MCF 10A (cell line): ENCODE measurements at regions not wholly inside any gene's neighbourhood (a gene's known extent, or its start where the extent isn't known, plus 50 kb on each side); places are given as distances from the start of the nearest gene placed in this dataset.
A peak's percentile ranks its signal among the peaks of the same experiment; 100 is the strongest.

ENCODE experiments used
- BruUV-seq: library from RNA; stranded (reverse); fragments of 400-500 nt; replicated peaks from 2 replicates; lab custom pipeline; 2021; lab: Mats Ljungman, UMichigan
- CTCF ChIA-PET: fragments of 300-600 bp; sonication (Branson Sonifier 250); formaldehyde crosslinking; extraction: SDS; loops from one replicate; lab custom pipeline; 2021; ENCODE audit warnings: antibody characterized with exemption, inconsistent platforms; lab: Yijun Ruan, JAX
- POLR2A ChIA-PET: fragments of 300-600, 350-650 bp; sonication (Branson Sonifier 250); formaldehyde crosslinking; extraction: SDS; loops from one replicate; lab custom pipeline; 2020; ENCODE audit warnings: antibody characterized with exemption, inconsistent platforms; lab: Yijun Ruan, JAX
- DNase-seq: peaks from one replicate; pipeline ENCODE4 v3.0.0-alpha.2; 2018; ENCODE audit not compliant: unreplicated experiment
- H3K27ac Mint-ChIP-seq: one replicate; pipeline ENCODE4 v1.8.0; 2022; ENCODE audit warnings: mild to moderate bottlenecking, low read depth, mixed read lengths; ENCODE audit not compliant: unreplicated experiment
- H3K27me3 Mint-ChIP-seq: one replicate; pipeline ENCODE4 v1.8.0; 2022; ENCODE audit warnings: mixed read lengths; ENCODE audit not compliant: insufficient read depth, unreplicated experiment
- H3K36me3 Mint-ChIP-seq: one replicate; pipeline ENCODE4 v1.8.0; 2022; ENCODE audit warnings: mild to moderate bottlenecking, moderate library complexity, mixed read lengths; ENCODE audit not compliant: insufficient read depth, unreplicated experiment
- H3K4me1 Mint-ChIP-seq: one replicate; pipeline ENCODE4 v1.8.0; 2022; ENCODE audit warnings: mixed read lengths; ENCODE audit not compliant: insufficient read depth, unreplicated experiment
- H3K4me3 Mint-ChIP-seq: one replicate; pipeline ENCODE4 v1.8.0; 2022; ENCODE audit warnings: mild to moderate bottlenecking, moderate library complexity, mixed read lengths; ENCODE audit not compliant: unreplicated experiment
- H3K9me3 Mint-ChIP-seq: one replicate; pipeline ENCODE4 v1.8.0; 2022; ENCODE audit warnings: mixed read lengths; ENCODE audit not compliant: unreplicated experiment
- CTCF ChIP-seq: fragments of 200-600 bp; IDR thresholded peaks from one replicate; pipeline ENCODE4 v1.8.0; 2022; ENCODE audit warnings: antibody characterized with exemption, mild to moderate bottlenecking; ENCODE audit not compliant: unreplicated experiment
- intact Hi-C: fragments of 100-400 bp; cut with micrococcal nuclease; formaldehyde crosslinking; loops from 2 replicates; pipeline ENCODE4 v1.14.1; 2022

DNA sequence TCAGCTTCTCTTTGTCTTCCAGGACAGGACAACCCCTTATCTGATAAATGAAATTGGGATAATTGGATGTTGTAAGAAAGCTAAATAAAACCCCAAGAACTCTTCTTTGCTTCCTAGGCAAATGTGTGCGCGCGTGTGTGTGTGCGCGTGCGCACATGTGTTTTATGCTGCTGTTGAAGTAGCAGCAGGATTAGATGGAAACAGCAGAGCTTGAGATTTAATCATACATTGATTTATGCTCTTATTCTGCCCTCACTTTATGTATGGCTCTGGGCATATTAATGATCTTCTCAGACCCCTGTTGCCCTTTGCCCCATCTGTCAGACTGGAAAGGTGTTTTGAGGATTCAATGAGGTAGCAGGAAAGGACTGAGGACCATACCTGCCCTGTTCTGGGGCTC, 324.0 kb upstream of the MAP3K7 start:
- Mint-ChIP-seq H3K4me1 (peaks cover 6% of the 10 kb centered on the region), H3K27ac (no peak overlapping the region), H3K36me3 (no peaks in the 10 kb centered on the region), H3K4me3 (no peak overlapping the region), H3K27me3 (no peaks in the 10 kb centered on the region), H3K9me3 (peaks cover 9% of the 10 kb centered on the region)
- intact Hi-C loops: no loop called here
- no TSS peak for BruUV-seq
- DNase-seq: no peak
- ChIA-PET CTCF (interaction anchor here (1.4 to 1.6 kb wide), 2 partner anchors 29 to 31 kb away, joined by 3 to 5 read pairs; no protein-coding TSS in a partner anchor), POLR2A (no interaction called here)
- TF ChIP-seq CTCF: no peak

DNA sequence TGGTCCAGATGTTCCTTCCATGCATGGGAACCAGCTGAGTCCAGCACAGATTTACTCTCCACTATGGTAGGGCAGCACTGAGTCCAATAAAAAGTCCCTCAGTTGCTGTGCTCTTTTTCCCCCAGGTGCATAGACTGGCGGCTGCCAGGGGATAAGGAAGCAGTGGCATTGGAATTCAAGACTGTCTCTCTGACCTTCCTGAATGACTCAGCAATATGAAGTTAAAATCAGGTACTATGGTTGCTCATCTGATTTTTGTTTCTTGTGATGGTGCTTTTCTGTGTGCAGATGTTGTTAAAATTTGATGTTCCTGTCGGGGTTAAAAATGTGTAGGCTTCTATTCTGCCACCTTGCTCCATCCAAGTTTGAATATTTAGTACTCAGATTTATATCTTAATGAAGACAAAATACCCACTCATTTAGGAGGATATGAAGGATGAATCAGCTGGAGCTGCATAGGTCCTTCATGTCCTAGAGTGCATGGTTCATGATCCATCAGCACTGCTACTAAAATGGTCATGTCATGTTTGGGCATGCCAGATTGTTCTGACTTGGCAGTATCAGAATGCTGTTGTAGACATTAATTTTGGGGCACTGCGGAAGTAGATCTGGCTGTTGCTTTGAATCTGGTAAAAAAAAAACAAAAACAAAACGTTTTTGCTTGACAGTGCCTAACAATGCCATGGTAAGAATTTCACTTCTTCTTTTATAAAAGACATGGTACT, 321.2 kb upstream of the MAP3K7 start:
- DNase-seq: peak; percentile 49
- H3K4me1 Mint-ChIP-seq: peaks cover 6% of the 10 kb centered on the region
- no peak overlapping the region for H3K4me3 Mint-ChIP-seq
- CTCF ChIA-PET: interaction anchor here (0.6 to 1.4 kb wide), 6 partner anchors 14 to 1536 kb away, joined by 3 to 5 read pairs (median 3); no protein-coding TSS in a partner anchor
- POLR2A ChIA-PET: interaction anchor here (0.7 kb wide), 1 partner anchor 80 kb away, joined by 3 read pairs; no protein-coding TSS in a partner anchor
- H3K36me3 Mint-ChIP-seq: no peaks in the 10 kb centered on the region
- intact Hi-C loops: no loop called here
- no peaks in the 10 kb centered on the region for H3K9me3 Mint-ChIP-seq
- BruUV-seq: no TSS peak
- no peaks in the 10 kb centered on the region for H3K27me3 Mint-ChIP-seq
- H3K27ac Mint-ChIP-seq: no peak overlapping the region
- no peak for TF ChIP-seq CTCF

GRCh38 chr6:90905351-90905750, 318.5 kb upstream of the MAP3K7 start:
- intact Hi-C loops: no loop called here
- no peak for DNase-seq
- CTCF ChIA-PET: interaction anchor here (0.9 kb wide), 1 partner anchor 35 kb away, joined by 3 read pairs; no protein-coding TSS in a partner anchor
- H3K4me1 Mint-ChIP-seq: peaks cover 6% of the 10 kb centered on the region
- H3K27ac Mint-ChIP-seq: no peak overlapping the region
- no peaks in the 10 kb centered on the region for H3K9me3 Mint-ChIP-seq
- POLR2A ChIA-PET: no interaction called here
- no peaks in the 10 kb centered on the region for H3K27me3 Mint-ChIP-seq
- TF ChIP-seq CTCF: no peak
- H3K4me3 Mint-ChIP-seq: no peak overlapping the region
- BruUV-seq: no TSS peak
- H3K36me3 Mint-ChIP-seq: no peaks in the 10 kb centered on the region

DNA sequence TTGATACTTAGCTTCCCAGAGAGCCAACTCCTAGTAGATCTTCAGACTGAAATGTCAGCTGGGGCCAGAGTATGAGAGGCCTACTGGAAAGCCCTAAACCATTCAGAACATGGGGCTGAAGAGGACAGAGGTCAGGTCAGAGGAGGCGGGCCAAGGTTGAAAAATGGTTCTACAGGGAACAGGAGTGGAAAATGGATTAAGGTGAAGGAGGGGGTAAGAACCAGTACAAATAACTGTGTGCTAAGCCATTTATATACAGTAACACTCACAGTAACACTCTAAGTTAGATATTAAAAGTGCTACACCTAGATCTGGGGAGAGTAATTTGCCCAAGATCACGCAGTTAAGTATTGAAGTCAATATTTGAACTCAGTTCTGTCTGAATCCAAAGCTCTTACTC, 313.2 kb upstream of the MAP3K7 start:
- DNase-seq: no peak
- no peak overlapping the region for H3K4me3 Mint-ChIP-seq
- H3K27ac Mint-ChIP-seq: no peak overlapping the region
- H3K27me3 Mint-ChIP-seq: no peaks in the 10 kb centered on the region
- H3K36me3 Mint-ChIP-seq: no peaks in the 10 kb centered on the region
- ChIA-PET POLR2A (interaction anchor here (0.6 to 0.7 kb wide), 2 partner anchors 35 to 55 kb away, joined by 3 read pairs; no protein-coding TSS in a partner anchor), CTCF (no interaction called here)
- no peak for TF ChIP-seq CTCF
- no TSS peak for BruUV-seq
- no peaks in the 10 kb centered on the region for H3K4me1 Mint-ChIP-seq
- H3K9me3 Mint-ChIP-seq: no peaks in the 10 kb centered on the region
- intact Hi-C loops: no loop called here
